Erythroblast (primary cell): ENCODE measurements at regions not wholly inside any gene's neighbourhood (a gene's known extent, or its start where the extent isn't known, plus 50 kb on each side); places are given as distances from the start of the nearest gene placed in this dataset.
"Not testable (repeated sequence)": the region's sequence is repeated elsewhere in the genome, so short reads cannot be mapped to it uniquely, and the experiment has no call there.

Experiments used
- DNase-seq, 2 experiments: peaks; one replicate each; lab custom pipeline; 2025; lab: John Stamatoyannopoulos, UW
- GATA1 ChIP-seq: IDR thresholded peaks from 2 replicates; pipeline ENCODE4 v1.6.1; 2011; ENCODE audit warnings: low read depth, mild to moderate bottlenecking, control low read depth, low read length, moderate library complexity
- POLR2A ChIP-seq: IDR thresholded peaks from 2 replicates; pipeline ENCODE4 v1.6.1; 2011; ENCODE audit warnings: mild to moderate bottlenecking, low read length

- TF ChIP-seq POLR2A (no peak), GATA1 (no peak)
- DNase-seq: no peak
These were observed 253.8 kb upstream of the CNTN5 start for GRCh38 chr11:98766903-98767302.

- DNase-seq: not testable (repeated sequence)
These were observed 250.7 kb upstream of the CNTN5 start for GRCh38 chr11:98770046-98770445.

- no peak for TF ChIP-seq POLR2A
- no peak for TF ChIP-seq GATA1
- no peak for DNase-seq
These were observed 249.0 kb upstream of the CNTN5 start for GRCh38 chr11:98771791-98772190.

- DNase-seq: no peak
- TF ChIP-seq GATA1: no peak
- no peak for TF ChIP-seq POLR2A
These were observed 247.9 kb upstream of the CNTN5 start for GRCh38 chr11:98772893-98773292.

- no peak for DNase-seq
- TF ChIP-seq GATA1 (no peak), POLR2A (no peak)
These were observed 227.5 kb upstream of the CNTN5 start for GRCh38 chr11:98793276-98793675.

- DNase-seq: no peak
- TF ChIP-seq POLR2A: no peak
- no peak for TF ChIP-seq GATA1
These were observed 222.4 kb upstream of the CNTN5 start for GRCh38 chr11:98798333-98798732.

GRCh38 chr11:98800696-98801095 is 220.1 kb upstream of the CNTN5 start:
- no peak for DNase-seq
- no peak for TF ChIP-seq POLR2A
- no peak for TF ChIP-seq GATA1

- TF ChIP-seq POLR2A (no peak), GATA1 (no peak)
- DNase-seq: no peak
These were observed 191.6 kb upstream of the CNTN5 start for GRCh38 chr11:98828986-98829708.

GRCh38 chr11:98829971-98830370 is 190.8 kb upstream of the CNTN5 start:
- TF ChIP-seq POLR2A (no peak), GATA1 (no peak)
- DNase-seq: no peak

GRCh38 chr11:98834776-98835175 is 186.0 kb upstream of the CNTN5 start:
- TF ChIP-seq GATA1 (no peak), POLR2A (no peak)

GRCh38 chr11:98835335-98835734 is 185.4 kb upstream of the CNTN5 start:
- no peak for TF ChIP-seq GATA1
- no peak for TF ChIP-seq POLR2A
- DNase-seq: no peak

More at GRCh38 chr11:98834776-98835175, 186.0 kb upstream of the CNTN5 start:
- DNase-seq: no peak

- no peak for DNase-seq
- TF ChIP-seq GATA1 (no peak), POLR2A (no peak)
These were observed 184.6 kb upstream of the CNTN5 start for GRCh38 chr11:98836156-98836555.

- no peak for DNase-seq
- TF ChIP-seq GATA1: no peak
- no peak for TF ChIP-seq POLR2A
These were observed 178.6 kb upstream of the CNTN5 start for GRCh38 chr11:98842187-98842586.

- DNase-seq: no peak
- TF ChIP-seq GATA1: no peak
- no peak for TF ChIP-seq POLR2A
These were observed 158.6 kb upstream of the CNTN5 start for GRCh38 chr11:98862169-98862568.

- no peak for DNase-seq
- no peak for TF ChIP-seq POLR2A
- TF ChIP-seq GATA1: no peak
These were observed 149.1 kb upstream of the CNTN5 start for GRCh38 chr11:98871690-98872089.
